ENCODE measurements at regions not wholly inside any gene's neighbourhood (a gene's known extent, or its start where the extent isn't known, plus 50 kb on each side); places are given as distances from the start of the nearest gene placed in this dataset.

DNA sequence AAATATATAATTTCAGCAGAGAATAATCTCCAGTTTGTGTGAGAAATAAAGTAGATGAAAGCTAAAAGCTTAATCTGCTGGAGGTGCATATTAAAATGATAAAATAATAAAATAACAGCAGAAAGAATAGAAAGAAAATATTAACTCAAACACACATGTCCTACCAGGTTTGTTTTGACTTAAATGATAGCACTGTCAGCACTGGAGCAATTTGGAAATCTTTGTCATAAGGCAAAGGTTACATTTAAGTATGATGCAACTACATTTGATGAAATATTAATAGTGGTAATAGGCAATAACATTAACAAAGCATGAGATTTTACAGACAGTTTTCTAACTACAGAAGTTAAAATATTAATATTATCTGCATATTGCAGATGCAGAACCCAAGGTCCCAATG lies 2380.1 kb downstream of the PCDH9 start:
- TF ChIP-seq CTCF (IDR thresholded peaks at IDR 0.05) (no peak), POLR2A (IDR thresholded peaks at IDR 0.05; ENCODE audit: low read depth) (no peak), POLR2AphosphoS5 (IDR thresholded peaks at IDR 0.05) (no peak), EP300 (IDR thresholded peaks at IDR 0.05) (no peak)

All from esophagus muscularis mucosa (tissue), 4 donors.